DND-41 (cell line): ENCODE measurements at regions not wholly inside any gene's neighbourhood (a gene's known extent, or its start where the extent isn't known, plus 50 kb on each side); places are given as distances from the start of the nearest gene placed in this dataset.
"Not testable (repeated sequence)": the region's sequence is repeated elsewhere in the genome, so short reads cannot be mapped to it uniquely, and the experiment has no call there.

Source experiments
- ATAC-seq: fragments of 200-7000 bp; cut with Tn5 transposase; 3 replicates; pipeline ENCODE4 v1.9.1; 2021; ENCODE audit warnings: low read depth; ENCODE audit not compliant: insufficient read depth
- DNase-seq: peaks from one replicate; pipeline ENCODE4 v3.0.0-alpha.2; 2020
- H2AFZ ChIP-seq: 2 replicates; pipeline ENCODE4 v1.6.0; 2012; ENCODE audit warnings: low read depth, low read length
- H3K27ac ChIP-seq: 2 replicates; pipeline ENCODE4 v1.5.1; 2012; ENCODE audit warnings: low read length, inconsistent platforms
- H3K27me3 ChIP-seq: fragments of 200-600 bp; sonication (generic); 2 replicates; pipeline ENCODE4 v1.6.0; 2012; ENCODE audit warnings: low read length, mild to moderate bottlenecking, inconsistent platforms; ENCODE audit not compliant: insufficient read depth, poor library complexity
- H3K36me3 ChIP-seq: 2 replicates; pipeline ENCODE4 v1.5.1; 2012; ENCODE audit warnings: low read length, inconsistent platforms; ENCODE audit not compliant: insufficient read depth
- H3K4me1 ChIP-seq: 2 replicates; pipeline ENCODE4 v1.5.1; 2012; ENCODE audit warnings: mild to moderate bottlenecking, low read length; ENCODE audit not compliant: insufficient read depth
- H3K4me2 ChIP-seq: 2 replicates; pipeline ENCODE4 v1.6.0; 2012; ENCODE audit warnings: mild to moderate bottlenecking, moderate library complexity, low read length, inconsistent platforms; ENCODE audit not compliant: insufficient read depth
- H3K4me3 ChIP-seq, 2 experiments: fragments of 200-600 bp in 1 of 2; shearing (Covaris generic) in 1 of 2; 2 replicates each; pipeline ENCODE4 v1.5.1; 2012 to 2016; ENCODE audit warnings: inconsistent platforms in 2 of 2, low read length in 2 of 2, mild to moderate bottlenecking in 2 of 2, low read depth in 1 of 2, moderate library complexity in 1 of 2
- H3K79me2 ChIP-seq: 2 replicates; pipeline ENCODE4 v1.6.0; 2012; ENCODE audit warnings: low read length, inconsistent platforms; ENCODE audit not compliant: insufficient read depth
- H3K9ac ChIP-seq: 2 replicates; pipeline ENCODE4 v1.6.0; 2012; ENCODE audit warnings: low read depth, mild to moderate bottlenecking, inconsistent platforms, low read length, moderate library complexity
- H3K9me3 ChIP-seq: 2 replicates; pipeline ENCODE4 v1.5.1; 2012; ENCODE audit warnings: low read length, moderate library complexity, mild to moderate bottlenecking, inconsistent platforms; ENCODE audit not compliant: insufficient read depth, severe bottlenecking
- H4K20me1 ChIP-seq: 2 replicates; pipeline ENCODE4 v1.6.0; 2012; ENCODE audit warnings: low read length; ENCODE audit not compliant: insufficient read depth
- CTCF ChIP-seq: IDR thresholded peaks from 2 replicates; pipeline ENCODE4 v1.5.1; 2012; ENCODE audit warnings: borderline replicate concordance, low read length, moderate library complexity, mild to moderate bottlenecking; ENCODE audit not compliant: poor library complexity, severe bottlenecking; ENCODE audit errors: extremely low read depth
- EZH2 ChIP-seq: IDR thresholded peaks from 3 replicates; pipeline ENCODE4 v1.6.1; 2012; ENCODE audit warnings: borderline replicate concordance, low read depth, mild to moderate bottlenecking, moderate library complexity, low read length, inconsistent platforms; ENCODE audit not compliant: severe bottlenecking

- TF ChIP-seq CTCF = no peak
- TF ChIP-seq EZH2 = no peak
- Histone ChIP-seq H3K4me3 (no peak overlapping the region), H3K9me3 (no peaks in the 10 kb centered on the region), H3K36me3 (no peaks in the 10 kb centered on the region), H3K4me2 (no peak overlapping the region), H3K4me1 (peaks cover 25% of the 10 kb centered on the region), H3K79me2 (no peaks in the 10 kb centered on the region), H3K27me3 (no peaks in the 10 kb centered on the region), H4K20me1 (no peaks in the 10 kb centered on the region), H3K27ac (peak overlapping the region; percentile 73), H2AFZ (peak overlapping the region; percentile 36), H3K9ac (peak overlapping the region; percentile 29)
- no peak for ATAC-seq
- DNase-seq = no peak
Observed at GRCh38 chr13:21256891-21257290, 80.4 kb downstream of the MRPL57 start.

GRCh38 chr13:21259571-21260455, 83.4 kb downstream of the MRPL57 start:
- Histone ChIP-seq H3K4me1 (peaks cover 25% of the 10 kb centered on the region), H3K4me3 (no peak overlapping the region), H3K4me2 (no peak overlapping the region), H3K9me3 (no peaks in the 10 kb centered on the region), H3K36me3 (no peaks in the 10 kb centered on the region), H3K9ac (no peak overlapping the region), H2AFZ (no peak overlapping the region), H3K79me2 (no peaks in the 10 kb centered on the region), H3K27ac (no peak overlapping the region), H4K20me1 (no peaks in the 10 kb centered on the region), H3K27me3 (no peaks in the 10 kb centered on the region)
- ATAC-seq (no peak), DNase-seq (no peak)
- no peak for TF ChIP-seq EZH2
- TF ChIP-seq CTCF = no peak

- not testable (repeated sequence) for H3K4me3 ChIP-seq, ATAC-seq, DNase-seq, H4K20me1 ChIP-seq, H3K4me2 ChIP-seq, H3K9me3 ChIP-seq, H3K36me3 ChIP-seq, H3K9ac ChIP-seq, H3K27ac ChIP-seq, H3K27me3 ChIP-seq, H3K79me2 ChIP-seq
- H3K4me1 ChIP-seq = peaks cover 18% of the 10 kb centered on the region
- 0 out of 2 replicates have a peak overlapping the region, but pooled peaks have one; percentile 20 for H2AFZ ChIP-seq
Observed at GRCh38 chr13:21260561-21261290, 84.3 kb downstream of the MRPL57 start.

- H3K4me2 ChIP-seq, H3K4me1 ChIP-seq, H3K4me3 ChIP-seq, H2AFZ ChIP-seq, DNase-seq, H3K9ac ChIP-seq, ATAC-seq, H3K27me3 ChIP-seq, H3K79me2 ChIP-seq, H4K20me1 ChIP-seq, H3K27ac ChIP-seq, H3K36me3 ChIP-seq, H3K9me3 ChIP-seq: not testable (repeated sequence)
Observed at GRCh38 chr13:21261487-21262216, 85.2 kb downstream of the MRPL57 start.

GRCh38 chr13:21263909-21264308, 87.5 kb downstream of the MRPL57 start:
- not testable (repeated sequence) for H3K4me2 ChIP-seq, H3K9me3 ChIP-seq, H3K4me1 ChIP-seq, H4K20me1 ChIP-seq, H3K36me3 ChIP-seq, H2AFZ ChIP-seq, H3K4me3 ChIP-seq, ATAC-seq, DNase-seq, H3K27ac ChIP-seq, H3K27me3 ChIP-seq, H3K9ac ChIP-seq, H3K79me2 ChIP-seq

GRCh38 chr13:21268485-21268884, 92.0 kb downstream of the MRPL57 start:
- H4K20me1 ChIP-seq, DNase-seq, H3K27me3 ChIP-seq, H3K36me3 ChIP-seq, H3K4me3 ChIP-seq, H2AFZ ChIP-seq, H3K9ac ChIP-seq, H3K9me3 ChIP-seq, H3K4me2 ChIP-seq, H3K4me1 ChIP-seq, H3K79me2 ChIP-seq, H3K27ac ChIP-seq, ATAC-seq: not testable (repeated sequence)
